ENCODE measurements at regions not wholly inside any gene's neighbourhood (a gene's known extent, or its start where the extent isn't known, plus 50 kb on each side); places are given as distances from the start of the nearest gene placed in this dataset.

GRCh38 chr1:219465212-219466093 is 147.5 kb downstream of the ZC3H11B start:
- no peak for ATAC-seq
- Mint-ChIP-seq H3K27me3 (ENCODE audit: low read depth in 2 of 2) (no peaks in the 10 kb centered on the region), H3K4me1 (no peaks in the 10 kb centered on the region), H3K27ac (no peak overlapping the region), H3K4me3 (no peak overlapping the region), H3K36me3 (no peaks in the 10 kb centered on the region), H3K9me3 (peaks cover 8% of the 10 kb centered on the region in 2 donors)
- no peaks in the 10 kb centered on the region for H3K9me3 ChIP-seq (ENCODE audit: control insufficient read depth, insufficient read depth, low read length)
- no peak for TF ChIP-seq CTCF (IDR thresholded peaks at IDR 0.05)
- intact Hi-C loops (cut with micrococcal nuclease), result no loop called here
- no peaks in the 10 kb centered on the region for H3K36me3 ChIP-seq (ENCODE audit: control insufficient read depth, insufficient read depth, low read length)
- 78% methylated on average over 7 of the region's 7 CpGs for WGBS (ENCODE audit: insufficient coverage)
- H3K4me1 ChIP-seq (ENCODE audit: control insufficient read depth, insufficient read depth, low read length), result no peaks in the 10 kb centered on the region
- no peak overlapping the region for H3K27ac ChIP-seq (ENCODE audit: low read length)
- DNase-seq, result no peak
- no peaks in the 10 kb centered on the region for H3K27me3 ChIP-seq (ENCODE audit: control insufficient read depth, insufficient read depth, low read length)
- no peak overlapping the region for H3K4me3 ChIP-seq (ENCODE audit: low read length)

- no peak for DNase-seq
- intact Hi-C loops (cut with micrococcal nuclease), result no loop called here
- H3K4me1 Mint-ChIP-seq, result no peaks in the 10 kb centered on the region
- Histone ChIP-seq H3K36me3 (ENCODE audit: control insufficient read depth, insufficient read depth, low read length) (no peaks in the 10 kb centered on the region), H3K4me3 (ENCODE audit: low read length) (no peak overlapping the region), H3K4me1 (ENCODE audit: control insufficient read depth, insufficient read depth, low read length) (no peaks in the 10 kb centered on the region), H3K27me3 (ENCODE audit: control insufficient read depth, insufficient read depth, low read length) (no peaks in the 10 kb centered on the region), H3K9me3 (ENCODE audit: control insufficient read depth, insufficient read depth, low read length) (no peaks in the 10 kb centered on the region), H3K27ac (ENCODE audit: low read length) (no peak overlapping the region)
- H3K9me3 Mint-ChIP-seq, result peaks cover 3 to 4% of the 10 kb centered on the region in 2 donors
- ATAC-seq, result no peak
- H3K27ac Mint-ChIP-seq, result no peak overlapping the region
- TF ChIP-seq CTCF (IDR thresholded peaks at IDR 0.05), result no peak
- no peaks in the 10 kb centered on the region for H3K27me3 Mint-ChIP-seq (ENCODE audit: low read depth in 2 of 2)
- no peak overlapping the region for H3K4me3 Mint-ChIP-seq
- no peaks in the 10 kb centered on the region for H3K36me3 Mint-ChIP-seq
- whole genome bisulfite sequencing (ENCODE audit: insufficient coverage), result 68% methylated on average over 4 of the region's 4 CpGs
These were observed 149.3 kb downstream of the ZC3H11B start for GRCh38 chr1:219463636-219464035.

GRCh38 chr1:219461981-219462400 is 150.9 kb downstream of the ZC3H11B start:
- no peaks in the 10 kb centered on the region for H3K36me3 ChIP-seq (ENCODE audit: control insufficient read depth, insufficient read depth, low read length)
- Mint-ChIP-seq H3K27ac (no peak overlapping the region), H3K27me3 (ENCODE audit: low read depth in 2 of 2) (no peaks in the 10 kb centered on the region), H3K36me3 (no peaks in the 10 kb centered on the region), H3K9me3 (peaks cover 2 to 3% of the 10 kb centered on the region in 2 donors), H3K4me3 (no peak overlapping the region), H3K4me1 (no peaks in the 10 kb centered on the region)
- intact Hi-C loops (cut with micrococcal nuclease), result no loop called here
- no peak for DNase-seq
- H3K4me3 ChIP-seq (ENCODE audit: low read length), result no peak overlapping the region
- H3K27ac ChIP-seq (ENCODE audit: low read length), result no peak overlapping the region
- 94% methylated on average over 1 of the region's 1 CpG for WGBS (ENCODE audit: insufficient coverage)
- no peaks in the 10 kb centered on the region for H3K9me3 ChIP-seq (ENCODE audit: control insufficient read depth, insufficient read depth, low read length)
- no peak for ATAC-seq
- H3K4me1 ChIP-seq (ENCODE audit: control insufficient read depth, insufficient read depth, low read length), result no peaks in the 10 kb centered on the region
- no peak for TF ChIP-seq CTCF (IDR thresholded peaks at IDR 0.05)
- no peaks in the 10 kb centered on the region for H3K27me3 ChIP-seq (ENCODE audit: control insufficient read depth, insufficient read depth, low read length)

Measured in natural killer cell (primary cell).